ENCODE measurements at regions not wholly inside any gene's neighbourhood (a gene's known extent, or its start where the extent isn't known, plus 50 kb on each side); places are given as distances from the start of the nearest gene placed in this dataset.
"Not testable (repeated sequence)": the region's sequence is repeated elsewhere in the genome, so short reads cannot be mapped to it uniquely, and the experiment has no call there.

DNA sequence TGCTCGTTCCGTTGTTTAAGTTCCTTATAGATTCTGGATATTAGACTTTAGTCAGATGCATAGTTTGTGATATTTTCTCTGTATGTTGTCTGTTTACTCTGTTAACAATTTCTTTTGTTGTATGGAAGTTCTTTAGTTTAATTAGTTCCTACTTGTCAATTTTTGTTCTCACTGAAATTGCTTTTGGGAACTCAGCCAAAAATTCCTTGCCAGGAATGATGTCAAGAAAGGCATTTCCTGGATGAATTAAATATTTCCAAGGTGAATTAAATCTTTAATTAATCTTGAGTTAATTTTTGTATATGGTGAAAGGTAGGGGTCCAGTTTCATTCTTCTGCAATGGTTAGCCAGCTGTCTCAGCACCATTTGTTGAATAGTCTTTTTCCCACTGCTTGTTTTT is 406.2 kb upstream of the NOX3 start:
- Histone ChIP-seq H3K4me2 (ENCODE audit: low read length) (no peak overlapping the region), H3K9me2 (ENCODE audit: insufficient read depth, low read length) (no peaks in the 10 kb centered on the region), H2AFZ (ENCODE audit: low read depth, low read length) (no peak overlapping the region), H4K20me1 (ENCODE audit: insufficient read depth) (no peaks in the 10 kb centered on the region), H3K27me3 (ENCODE audit: insufficient read depth, low read depth, low read length) (no peaks in the 10 kb centered on the region), H3K27ac (ENCODE audit: low read length) (no peak overlapping the region), H3K9me3 (ENCODE audit: low read length) (no peaks in the 10 kb centered on the region), H3F3A (ENCODE audit: insufficient read depth, low read length, poor library complexity, severe bottlenecking) (no peaks in the 10 kb centered on the region), H3K4me3 (ENCODE audit: low read length) (no peak overlapping the region), H3K9ac (ENCODE audit: low read length) (no peak overlapping the region), H3K79me2 (replicated peaks; ENCODE audit: insufficient read depth, low read length) (no peaks in the 10 kb centered on the region), H3K36me3 (ENCODE audit: insufficient read depth, low read length) (no peaks in the 10 kb centered on the region)
- TF ChIP-seq TAF1 (IDR thresholded peaks at IDR 0.05; ENCODE audit: low read depth) (no peak), EP300 (conservative IDR thresholded peaks at IDR 0.05; ENCODE audit: poor library complexity, severe bottlenecking) (no peak), RAD21 (conservative IDR thresholded peaks at IDR 0.05) (no peak), SMC3 (conservative IDR thresholded peaks at IDR 0.05; ENCODE audit: poor library complexity) (no peak), EZH2 (IDR thresholded peaks at IDR 0.05; ENCODE audit: borderline replicate concordance, insufficient read depth, low read length, poor library complexity, severe bottlenecking) (no peak), MXI1 (conservative IDR thresholded peaks at IDR 0.05; ENCODE audit: poor library complexity, severe bottlenecking) (no peak), POLR2AphosphoS5 (IDR thresholded peaks at IDR 0.05) (no peak)
- TF ChIP-seq, protein P1, sequence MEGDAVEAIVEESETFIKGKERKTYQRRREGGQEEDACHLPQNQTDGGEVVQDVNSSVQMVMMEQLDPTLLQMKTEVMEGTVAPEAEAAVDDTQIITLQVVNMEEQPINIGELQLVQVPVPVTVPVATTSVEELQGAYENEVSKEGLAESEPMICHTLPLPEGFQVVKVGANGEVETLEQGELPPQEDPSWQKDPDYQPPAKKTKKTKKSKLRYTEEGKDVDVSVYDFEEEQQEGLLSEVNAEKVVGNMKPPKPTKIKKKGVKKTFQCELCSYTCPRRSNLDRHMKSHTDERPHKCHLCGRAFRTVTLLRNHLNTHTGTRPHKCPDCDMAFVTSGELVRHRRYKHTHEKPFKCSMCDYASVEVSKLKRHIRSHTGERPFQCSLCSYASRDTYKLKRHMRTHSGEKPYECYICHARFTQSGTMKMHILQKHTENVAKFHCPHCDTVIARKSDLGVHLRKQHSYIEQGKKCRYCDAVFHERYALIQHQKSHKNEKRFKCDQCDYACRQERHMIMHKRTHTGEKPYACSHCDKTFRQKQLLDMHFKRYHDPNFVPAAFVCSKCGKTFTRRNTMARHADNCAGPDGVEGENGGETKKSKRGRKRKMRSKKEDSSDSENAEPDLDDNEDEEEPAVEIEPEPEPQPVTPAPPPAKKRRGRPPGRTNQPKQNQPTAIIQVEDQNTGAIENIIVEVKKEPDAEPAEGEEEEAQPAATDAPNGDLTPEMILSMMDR (IDR thresholded peaks at IDR 0.05; ENCODE audit: poor library complexity, severe bottlenecking): no peak
- TF ChIP-seq, protein P2, sequence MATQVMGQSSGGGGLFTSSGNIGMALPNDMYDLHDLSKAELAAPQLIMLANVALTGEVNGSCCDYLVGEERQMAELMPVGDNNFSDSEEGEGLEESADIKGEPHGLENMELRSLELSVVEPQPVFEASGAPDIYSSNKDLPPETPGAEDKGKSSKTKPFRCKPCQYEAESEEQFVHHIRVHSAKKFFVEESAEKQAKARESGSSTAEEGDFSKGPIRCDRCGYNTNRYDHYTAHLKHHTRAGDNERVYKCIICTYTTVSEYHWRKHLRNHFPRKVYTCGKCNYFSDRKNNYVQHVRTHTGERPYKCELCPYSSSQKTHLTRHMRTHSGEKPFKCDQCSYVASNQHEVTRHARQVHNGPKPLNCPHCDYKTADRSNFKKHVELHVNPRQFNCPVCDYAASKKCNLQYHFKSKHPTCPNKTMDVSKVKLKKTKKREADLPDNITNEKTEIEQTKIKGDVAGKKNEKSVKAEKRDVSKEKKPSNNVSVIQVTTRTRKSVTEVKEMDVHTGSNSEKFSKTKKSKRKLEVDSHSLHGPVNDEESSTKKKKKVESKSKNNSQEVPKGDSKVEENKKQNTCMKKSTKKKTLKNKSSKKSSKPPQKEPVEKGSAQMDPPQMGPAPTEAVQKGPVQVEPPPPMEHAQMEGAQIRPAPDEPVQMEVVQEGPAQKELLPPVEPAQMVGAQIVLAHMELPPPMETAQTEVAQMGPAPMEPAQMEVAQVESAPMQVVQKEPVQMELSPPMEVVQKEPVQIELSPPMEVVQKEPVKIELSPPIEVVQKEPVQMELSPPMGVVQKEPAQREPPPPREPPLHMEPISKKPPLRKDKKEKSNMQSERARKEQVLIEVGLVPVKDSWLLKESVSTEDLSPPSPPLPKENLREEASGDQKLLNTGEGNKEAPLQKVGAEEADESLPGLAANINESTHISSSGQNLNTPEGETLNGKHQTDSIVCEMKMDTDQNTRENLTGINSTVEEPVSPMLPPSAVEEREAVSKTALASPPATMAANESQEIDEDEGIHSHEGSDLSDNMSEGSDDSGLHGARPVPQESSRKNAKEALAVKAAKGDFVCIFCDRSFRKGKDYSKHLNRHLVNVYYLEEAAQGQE (IDR thresholded peaks at IDR 0.05; ENCODE audit: borderline replicate concordance): no peak

DNA sequence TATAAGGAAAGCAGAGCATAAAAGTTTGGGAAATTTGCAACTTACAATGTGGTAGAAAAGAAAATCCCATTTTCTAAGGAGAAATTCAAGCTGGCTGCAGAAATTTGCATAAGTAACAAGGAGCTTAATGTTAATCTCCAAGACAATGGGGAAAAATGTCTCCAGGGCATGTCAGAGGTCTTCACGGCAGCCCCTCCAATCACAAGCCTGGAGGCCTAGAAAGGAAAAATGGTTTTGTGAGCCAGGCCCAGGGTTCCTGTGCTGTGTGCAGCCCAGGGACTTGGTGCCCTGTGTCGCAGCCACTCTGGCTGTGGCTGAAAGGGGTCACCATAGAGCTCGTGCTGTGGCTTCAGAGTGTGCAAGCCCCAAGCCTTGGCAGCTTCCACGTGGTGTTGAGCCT is 403.3 kb upstream of the NOX3 start:
- H3F3A ChIP-seq (ENCODE audit: insufficient read depth, low read length, poor library complexity, severe bottlenecking); H2AFZ ChIP-seq (ENCODE audit: low read depth, low read length); H3K27ac ChIP-seq (ENCODE audit: low read length); H3K79me2 ChIP-seq (replicated peaks; ENCODE audit: insufficient read depth, low read length); H4K20me1 ChIP-seq (ENCODE audit: insufficient read depth); H3K36me3 ChIP-seq (ENCODE audit: insufficient read depth, low read length); H3K4me3 ChIP-seq (ENCODE audit: low read length); H3K9me3 ChIP-seq (ENCODE audit: low read length); H3K4me2 ChIP-seq (ENCODE audit: low read length); H3K27me3 ChIP-seq (ENCODE audit: insufficient read depth, low read depth, low read length); H3K9ac ChIP-seq (ENCODE audit: low read length); H3K9me2 ChIP-seq (ENCODE audit: insufficient read depth, low read length): not testable (repeated sequence)

DNA sequence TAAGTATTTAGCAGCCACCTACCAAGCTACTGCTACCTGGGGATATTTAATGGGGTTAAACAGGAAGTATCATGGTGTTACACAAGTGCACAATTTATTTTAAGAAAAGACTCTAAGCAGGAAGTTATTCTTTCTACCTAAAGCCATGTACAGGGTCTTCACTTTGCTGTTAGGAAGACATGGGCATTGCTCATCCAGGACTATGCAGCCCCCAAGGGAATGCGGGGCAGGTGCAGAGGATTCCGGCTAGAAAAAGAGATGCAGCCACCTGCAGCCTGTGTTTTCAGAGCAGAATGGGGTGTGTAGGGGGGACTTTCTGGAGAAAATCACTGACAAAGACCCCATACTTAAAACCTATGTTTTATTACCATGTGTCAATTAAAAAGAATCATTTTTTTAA is 399.1 kb upstream of the NOX3 start:
- H3K9me3 ChIP-seq (ENCODE audit: low read length): no peaks in the 10 kb centered on the region
- no peak overlapping the region for H3K27ac ChIP-seq (ENCODE audit: low read length)
- no peaks in the 10 kb centered on the region for H3K9me2 ChIP-seq (ENCODE audit: insufficient read depth, low read length)
- H3K36me3 ChIP-seq (ENCODE audit: insufficient read depth, low read length): no peaks in the 10 kb centered on the region
- TF ChIP-seq, protein P2 (IDR thresholded peaks at IDR 0.05; ENCODE audit: borderline replicate concordance): no peak
- no peak for TF ChIP-seq TAF1 (IDR thresholded peaks at IDR 0.05; ENCODE audit: low read depth)
- TF ChIP-seq EP300 (conservative IDR thresholded peaks at IDR 0.05; ENCODE audit: poor library complexity, severe bottlenecking): no peak
- TF ChIP-seq EZH2 (IDR thresholded peaks at IDR 0.05; ENCODE audit: borderline replicate concordance, insufficient read depth, low read length, poor library complexity, severe bottlenecking): no peak
- no peak for TF ChIP-seq POLR2AphosphoS5 (IDR thresholded peaks at IDR 0.05)
- TF ChIP-seq, protein P1 (IDR thresholded peaks at IDR 0.05; ENCODE audit: poor library complexity, severe bottlenecking): no peak
- TF ChIP-seq MXI1 (conservative IDR thresholded peaks at IDR 0.05; ENCODE audit: poor library complexity, severe bottlenecking): no peak
- no peak for TF ChIP-seq SMC3 (conservative IDR thresholded peaks at IDR 0.05; ENCODE audit: poor library complexity)
- TF ChIP-seq RAD21 (conservative IDR thresholded peaks at IDR 0.05): no peak
- no peak overlapping the region for H3K4me3 ChIP-seq (ENCODE audit: low read length)
- no peak overlapping the region for H3K9ac ChIP-seq (ENCODE audit: low read length)
- no peak overlapping the region for H2AFZ ChIP-seq (ENCODE audit: low read depth, low read length)
- H4K20me1 ChIP-seq (ENCODE audit: insufficient read depth): no peaks in the 10 kb centered on the region
- no peak overlapping the region for H3K4me2 ChIP-seq (ENCODE audit: low read length)
- H3K27me3 ChIP-seq (ENCODE audit: insufficient read depth, low read depth, low read length): no peaks in the 10 kb centered on the region
- no peaks in the 10 kb centered on the region for H3F3A ChIP-seq (ENCODE audit: insufficient read depth, low read length, poor library complexity, severe bottlenecking)
- no peaks in the 10 kb centered on the region for H3K79me2 ChIP-seq (replicated peaks; ENCODE audit: insufficient read depth, low read length)

Measured in neural cell (in vitro differentiated cells).